ENCODE measurements at regions not wholly inside any gene's neighbourhood (a gene's known extent, or its start where the extent isn't known, plus 50 kb on each side); places are given as distances from the start of the nearest gene placed in this dataset.

GRCh38 chr4:63644396-63644795, 764.9 kb downstream of the TECRL start:
- H3K27me3 ChIP-seq, result no peaks in the 10 kb centered on the region
- H4K20me1 ChIP-seq (ENCODE audit: insufficient read depth, poor library complexity, severe bottlenecking), result no peaks in the 10 kb centered on the region
- H3K4me2 ChIP-seq, result no peak overlapping the region
- no peak overlapping the region for H3K4me3 ChIP-seq
- H2AFZ ChIP-seq, result no peak overlapping the region
- no peak overlapping the region for H3K27ac ChIP-seq
- no peak for DNase-seq (ENCODE audit: low spot score)
- no peaks in the 10 kb centered on the region for H3K4me1 ChIP-seq (ENCODE audit: insufficient read depth)
- TF ChIP-seq EZH2phosphoT487 (IDR thresholded peaks at IDR 0.05; ENCODE audit: low read depth, severe bottlenecking, unreplicated experiment) (no peak), EZH2 (IDR thresholded peaks at IDR 0.05; ENCODE audit: borderline replicate concordance) (no peak), CTCF (IDR thresholded peaks at IDR 0.05; ENCODE audit: poor library complexity) (no peak)
- no peaks in the 10 kb centered on the region for H3K36me3 ChIP-seq (replicated peaks; ENCODE audit: insufficient read depth, low read depth)
- WGBS (ENCODE audit: low lambda C conversion rate, missing lambda C conversion rate), result 76% methylated on average over 3 of the region's 3 CpGs
- H3K79me2 ChIP-seq, result no peaks in the 10 kb centered on the region
- H3K9me2 ChIP-seq (replicated peaks; ENCODE audit: insufficient read depth), result no peaks in the 10 kb centered on the region
- H3K9me3 ChIP-seq (ENCODE audit: low read depth), result no peaks in the 10 kb centered on the region

DNA sequence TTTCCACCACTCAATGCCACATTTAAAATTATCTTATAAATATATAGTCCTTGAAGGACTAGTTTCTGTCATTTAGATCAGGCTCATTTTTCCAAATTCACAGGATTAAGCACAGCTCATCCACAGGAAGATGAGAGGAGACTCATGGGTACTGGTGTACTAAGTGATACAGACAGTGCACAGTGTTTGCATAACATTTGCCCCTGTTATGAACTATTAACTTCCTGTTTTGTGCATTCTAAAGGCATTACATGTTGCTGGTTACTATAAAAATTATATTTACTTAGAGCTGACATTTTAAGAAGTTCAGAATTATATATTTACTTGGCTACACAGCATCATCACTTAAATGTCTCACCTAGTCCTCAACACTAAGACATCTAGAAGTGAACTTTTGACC, 772.0 kb downstream of the TECRL start:
- Histone ChIP-seq H3K79me2 (no peaks in the 10 kb centered on the region), H3K36me3 (replicated peaks; ENCODE audit: insufficient read depth, low read depth) (no peaks in the 10 kb centered on the region), H2AFZ (no peak overlapping the region), H4K20me1 (ENCODE audit: insufficient read depth, poor library complexity, severe bottlenecking) (no peaks in the 10 kb centered on the region), H3K9me2 (replicated peaks; ENCODE audit: insufficient read depth) (no peaks in the 10 kb centered on the region), H3K4me1 (ENCODE audit: insufficient read depth) (no peaks in the 10 kb centered on the region), H3K4me3 (no peak overlapping the region), H3K9me3 (ENCODE audit: low read depth) (no peaks in the 10 kb centered on the region), H3K27ac (no peak overlapping the region), H3K27me3 (no peaks in the 10 kb centered on the region), H3K4me2 (no peak overlapping the region)
- no peak for DNase-seq (ENCODE audit: low spot score)
- TF ChIP-seq CTCF (IDR thresholded peaks at IDR 0.05; ENCODE audit: poor library complexity) (no peak), EZH2phosphoT487 (IDR thresholded peaks at IDR 0.05; ENCODE audit: low read depth, severe bottlenecking, unreplicated experiment) (no peak), EZH2 (IDR thresholded peaks at IDR 0.05; ENCODE audit: borderline replicate concordance) (no peak)

DNA sequence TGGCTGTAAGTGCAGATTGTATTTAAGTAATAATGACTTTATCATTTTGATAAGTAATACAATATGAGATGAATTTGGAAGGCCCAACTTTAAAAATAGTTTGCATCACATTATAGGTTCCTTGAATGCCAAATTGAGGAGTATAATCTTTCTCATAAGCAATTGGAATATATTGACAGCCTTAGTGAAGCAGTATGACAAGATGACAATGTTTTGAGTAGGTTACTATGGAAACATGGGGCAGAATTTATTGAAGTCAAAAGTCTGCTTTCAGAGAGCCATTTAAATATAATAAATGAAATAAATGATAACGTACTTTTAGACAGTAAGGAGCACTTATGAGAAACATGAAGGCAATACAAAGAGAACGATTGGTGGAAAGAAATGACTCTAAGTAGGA, 776.4 kb downstream of the TECRL start:
- DNase-seq (ENCODE audit: low spot score), result no peak
- H3K4me1 ChIP-seq (ENCODE audit: insufficient read depth), result no peaks in the 10 kb centered on the region
- H3K27ac ChIP-seq, result no peak overlapping the region
- H3K27me3 ChIP-seq, result no peaks in the 10 kb centered on the region
- WGBS (ENCODE audit: low lambda C conversion rate, missing lambda C conversion rate), result 92% methylated on average over 2 of the region's 2 CpGs
- TF ChIP-seq EZH2phosphoT487 (IDR thresholded peaks at IDR 0.05; ENCODE audit: low read depth, severe bottlenecking, unreplicated experiment) (no peak), EZH2 (IDR thresholded peaks at IDR 0.05; ENCODE audit: borderline replicate concordance) (no peak), CTCF (IDR thresholded peaks at IDR 0.05; ENCODE audit: poor library complexity) (no peak)
- H3K36me3 ChIP-seq (replicated peaks; ENCODE audit: insufficient read depth, low read depth), result no peaks in the 10 kb centered on the region
- H4K20me1 ChIP-seq (ENCODE audit: insufficient read depth, poor library complexity, severe bottlenecking), result no peaks in the 10 kb centered on the region
- no peaks in the 10 kb centered on the region for H3K79me2 ChIP-seq
- no peaks in the 10 kb centered on the region for H3K9me2 ChIP-seq (replicated peaks; ENCODE audit: insufficient read depth)
- H3K4me3 ChIP-seq, result no peak overlapping the region
- no peak overlapping the region for H3K4me2 ChIP-seq
- no peak overlapping the region for H2AFZ ChIP-seq
- H3K9me3 ChIP-seq (ENCODE audit: low read depth), result no peaks in the 10 kb centered on the region

- Histone ChIP-seq H3K4me3 (no peak overlapping the region), H3K4me2 (no peak overlapping the region), H3K9me3 (ENCODE audit: low read depth) (no peaks in the 10 kb centered on the region), H3K4me1 (ENCODE audit: insufficient read depth) (no peaks in the 10 kb centered on the region), H3K79me2 (no peaks in the 10 kb centered on the region), H3K9me2 (replicated peaks; ENCODE audit: insufficient read depth) (no peaks in the 10 kb centered on the region), H3K27ac (no peak overlapping the region), H2AFZ (no peak overlapping the region), H4K20me1 (ENCODE audit: insufficient read depth, poor library complexity, severe bottlenecking) (no peaks in the 10 kb centered on the region), H3K36me3 (replicated peaks; ENCODE audit: insufficient read depth, low read depth) (no peaks in the 10 kb centered on the region), H3K27me3 (no peaks in the 10 kb centered on the region)
- 35% methylated on average over 2 of the region's 2 CpGs for WGBS (ENCODE audit: low lambda C conversion rate, missing lambda C conversion rate)
- no peak for TF ChIP-seq EZH2 (IDR thresholded peaks at IDR 0.05; ENCODE audit: borderline replicate concordance)
- no peak for TF ChIP-seq EZH2phosphoT487 (IDR thresholded peaks at IDR 0.05; ENCODE audit: low read depth, severe bottlenecking, unreplicated experiment)
- TF ChIP-seq CTCF (IDR thresholded peaks at IDR 0.05; ENCODE audit: poor library complexity), result no peak
- DNase-seq (ENCODE audit: low spot score), result no peak
Measured at GRCh38 chr4:63620271-63620670, 789.0 kb downstream of the TECRL start.
